ENCODE measurements at regions not wholly inside any gene's neighbourhood (a gene's known extent, or its start where the extent isn't known, plus 50 kb on each side); places are given as distances from the start of the nearest gene placed in this dataset.

DNA sequence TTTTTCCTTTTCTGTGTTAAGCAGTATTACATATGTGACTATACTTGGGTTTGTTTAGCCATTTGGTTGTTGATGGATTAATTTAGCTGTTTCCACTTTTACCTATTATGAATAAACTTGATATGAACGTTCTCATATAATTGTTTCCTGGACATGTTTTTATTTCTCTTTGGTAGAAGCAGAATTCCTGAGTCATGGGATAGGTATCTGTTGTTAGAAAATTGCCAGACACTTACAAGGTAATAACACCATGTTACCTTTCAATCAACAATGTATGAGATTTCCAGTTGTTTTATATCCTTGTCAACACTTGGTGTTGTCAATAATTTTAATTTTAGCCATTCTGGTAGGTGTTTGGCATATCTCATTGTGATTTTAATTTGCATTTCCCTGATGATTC lies 475.4 kb downstream of the IGSF11 start:
- TF ChIP-seq, protein P1, sequence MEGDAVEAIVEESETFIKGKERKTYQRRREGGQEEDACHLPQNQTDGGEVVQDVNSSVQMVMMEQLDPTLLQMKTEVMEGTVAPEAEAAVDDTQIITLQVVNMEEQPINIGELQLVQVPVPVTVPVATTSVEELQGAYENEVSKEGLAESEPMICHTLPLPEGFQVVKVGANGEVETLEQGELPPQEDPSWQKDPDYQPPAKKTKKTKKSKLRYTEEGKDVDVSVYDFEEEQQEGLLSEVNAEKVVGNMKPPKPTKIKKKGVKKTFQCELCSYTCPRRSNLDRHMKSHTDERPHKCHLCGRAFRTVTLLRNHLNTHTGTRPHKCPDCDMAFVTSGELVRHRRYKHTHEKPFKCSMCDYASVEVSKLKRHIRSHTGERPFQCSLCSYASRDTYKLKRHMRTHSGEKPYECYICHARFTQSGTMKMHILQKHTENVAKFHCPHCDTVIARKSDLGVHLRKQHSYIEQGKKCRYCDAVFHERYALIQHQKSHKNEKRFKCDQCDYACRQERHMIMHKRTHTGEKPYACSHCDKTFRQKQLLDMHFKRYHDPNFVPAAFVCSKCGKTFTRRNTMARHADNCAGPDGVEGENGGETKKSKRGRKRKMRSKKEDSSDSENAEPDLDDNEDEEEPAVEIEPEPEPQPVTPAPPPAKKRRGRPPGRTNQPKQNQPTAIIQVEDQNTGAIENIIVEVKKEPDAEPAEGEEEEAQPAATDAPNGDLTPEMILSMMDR (IDR thresholded peaks at IDR 0.05; ENCODE audit: low read length) = no peak
- TF ChIP-seq EZH2 (optimal IDR thresholded peaks at IDR 0.05; ENCODE audit: low read depth, low read length) = no peak

Measured in MM.1S (cell line).